K562 (cell line): ENCODE measurements at regions not wholly inside any gene's neighbourhood (a gene's known extent, or its start where the extent isn't known, plus 50 kb on each side); places are given as distances from the start of the nearest gene placed in this dataset.

ENCODE experiments used
- ATAC-seq: fragments of 200-7000 bp; cut with Tn5 transposase; 3 replicates; pipeline ENCODE4 v1.9.1; 2020; ENCODE audit warnings: moderate library complexity
- BruUV-seq: library from RNA; stranded (reverse); fragments of 400-500 nt; replicated peaks from 2 replicates; lab custom pipeline; 2021; lab: Mats Ljungman, UMichigan
- CTCF ChIA-PET: fragments of 300-600 bp; formaldehyde crosslinking; extraction: SDS; loops from one replicate; lab custom pipeline; 2021; ENCODE audit warnings: low intra/inter-chr PET ratio; lab: Yijun Ruan, JAX
- POLR2A ChIA-PET: fragments of 300-600, 350-650 bp; sonication (Branson Sonifier 250); formaldehyde crosslinking; extraction: SDS; loops from one replicate; lab custom pipeline; 2021; ENCODE audit warnings: antibody characterized with exemption, inconsistent platforms; lab: Yijun Ruan, JAX
- DNase-seq, 4 experiments: peaks; one replicate each; pipeline versions ENCODE4 v3.0.0 to v3.0.0-alpha.2; 2011 to 2018; ENCODE audit warnings: low spot score in 3 of 4, mixed read lengths in 3 of 4; ENCODE audit errors: extremely low read depth in 1 of 4
- FAIRE-seq: peaks from 2 replicates; lab custom pipeline; 2011; peaks lifted over from hg19 to GRCh38; lab: Jason Lieb, UNC
- H2AFZ ChIP-seq: 2 replicates; pipeline ENCODE4 v1.6.0; 2011; ENCODE audit warnings: low read depth, low read length, control low read depth, inconsistent platforms
- H3K27ac ChIP-seq: fragments of 200-600 bp; 3 replicates; pipeline ENCODE4 v1.8.0; 2011; ENCODE audit warnings: low read depth, mild to moderate bottlenecking, control low read depth, inconsistent platforms, low read length, moderate library complexity, mixed read lengths; ENCODE audit errors: extremely low read depth
- H3K27me3 ChIP-seq, 2 experiments: fragments of 300-600 bp in 1 of 2; 2 replicates in 1 of 2; 3 replicates in 1 of 2; pipeline versions ENCODE4 v1.6.0 to v1.8.0; 2011; ENCODE audit warnings: inconsistent platforms in 2 of 2, low read length in 2 of 2, mild to moderate bottlenecking in 1 of 2, mixed read lengths in 1 of 2, moderate library complexity in 1 of 2; ENCODE audit not compliant: control insufficient read depth in 2 of 2, insufficient read depth in 2 of 2
- H3K36me3 ChIP-seq: fragments of 300-600 bp; 3 replicates; pipeline ENCODE4 v1.8.0; 2011; ENCODE audit warnings: mild to moderate bottlenecking, low read length, inconsistent platforms; ENCODE audit not compliant: control insufficient read depth, insufficient read depth
- H3K4me1 ChIP-seq, 2 experiments: fragments of 200-600 bp in 1 of 2; replicated peaks in 1 of 2; 2 replicates in 1 of 2; 3 replicates in 1 of 2; pipeline versions ENCODE4 v1.5.1 to v1.8.0; 2011; ENCODE audit warnings: inconsistent platforms in 2 of 2, low read length in 2 of 2, mild to moderate bottlenecking in 1 of 2, mixed read lengths in 1 of 2, moderate library complexity in 1 of 2; ENCODE audit not compliant: control insufficient read depth in 2 of 2, insufficient read depth in 2 of 2
- H3K4me2 ChIP-seq: 2 replicates; pipeline ENCODE4 v1.6.1; 2011; ENCODE audit warnings: low read length, control low read depth, inconsistent platforms, mixed read lengths; ENCODE audit not compliant: insufficient read depth
- H3K4me3 ChIP-seq: fragments of 200-600 bp; sonication (generic), shearing (Covaris generic); 2 replicates; pipeline ENCODE4 v1.5.1; 2016; ENCODE audit warnings: control low read depth, inconsistent platforms
- H3K79me2 ChIP-seq: fragments of 200-600 bp; 3 replicates; pipeline ENCODE4 v1.8.0; 2011; ENCODE audit warnings: low read length, inconsistent platforms; ENCODE audit not compliant: control insufficient read depth, insufficient read depth
- H3K9ac ChIP-seq, 2 experiments: 2 replicates each; pipeline versions ENCODE4 v1.6.0 to v1.6.1; 2011; ENCODE audit warnings: low read depth in 2 of 2, low read length in 2 of 2, control low read depth in 1 of 2, inconsistent platforms in 1 of 2, mild to moderate bottlenecking in 1 of 2, mixed read lengths in 1 of 2; ENCODE audit not compliant: insufficient read depth in 1 of 2
- H3K9me1 ChIP-seq: one replicate; pipeline ENCODE4 v1.6.0; 2011; ENCODE audit warnings: inconsistent platforms, mild to moderate bottlenecking, low read length, moderate library complexity; ENCODE audit not compliant: control insufficient read depth, insufficient read depth
- H3K9me3 ChIP-seq: replicated peaks from 2 replicates; pipeline ENCODE4 v1.5.1; 2011; ENCODE audit warnings: low read depth, low read length, inconsistent platforms; ENCODE audit not compliant: control insufficient read depth, insufficient read depth
- H4K20me1 ChIP-seq: replicated peaks from 2 replicates; pipeline ENCODE4 v1.6.1; 2011; ENCODE audit warnings: low read length, inconsistent platforms, mixed read lengths; ENCODE audit not compliant: control insufficient read depth, insufficient read depth
- CBFA2T2 ChIP-seq: fragments of 450-650 bp; conservative IDR thresholded peaks from 2 replicates; pipeline ENCODE4 v1.6.1; 2017; ENCODE audit warnings: mild to moderate bottlenecking
- CHD2 ChIP-seq: IDR thresholded peaks from 2 replicates; pipeline ENCODE4 v1.6.1; 2011; ENCODE audit warnings: low read depth, low read length
- ELF2 ChIP-seq: fragments of 250-450 bp; sonication (Bioruptor Pico); IDR thresholded peaks from 2 replicates; pipeline ENCODE4 v1.5.0; 2021; ENCODE audit warnings: mild to moderate bottlenecking
- FOXP4 ChIP-seq: sonication (generic); formaldehyde crosslinking; IDR thresholded peaks from 2 replicates; pipeline ENCODE4 v1.8.0; 2022; ENCODE audit warnings: mild to moderate bottlenecking, missing genetic modification reagents, borderline replicate concordance
- IRF2 ChIP-seq: sonication (generic); formaldehyde crosslinking; IDR thresholded peaks from 2 replicates; pipeline ENCODE4 v1.8.1; 2022; ENCODE audit warnings: mild to moderate bottlenecking, missing genetic modification reagents
- PHF8 ChIP-seq: fragments of 200-600 bp; sonication (generic); IDR thresholded peaks from 2 replicates; pipeline ENCODE4 v1.6.1; 2012; ENCODE audit warnings: mixed run types, mild to moderate bottlenecking, inconsistent platforms, low read length, moderate library complexity, borderline replicate concordance
- PTTG1 ChIP-seq: fragments of 450-650 bp; IDR thresholded peaks from 2 replicates; pipeline ENCODE4 v1.6.1; 2016; ENCODE audit warnings: low read depth, mild to moderate bottlenecking, missing genetic modification characterization, missing compliant biosample characterization
- WGBS: fragments of 100-300 bp; shearing (Covaris generic); methylation state at CpG from one replicate; pipeline ENCODE4 v1.1.6; 2016; ENCODE audit warnings: low coverage, mixed read lengths; ENCODE audit not compliant: insufficient coverage; ENCODE audit errors: missing lambda C conversion rate; 5-methylcytosine and 5-hydroxymethylcytosine counted together
- in situ Hi-C: fragments of 300-500 bp; cut with MboI; formaldehyde crosslinking; loops from 4 replicates; pipeline ENCODE4 v1.15.0; 2018; ENCODE audit warnings: inconsistent platforms, mixed read lengths
- intact Hi-C: fragments of 100-400 bp; cut with micrococcal nuclease; formaldehyde crosslinking; loops from 2 replicates; pipeline ENCODE4 v1.14.2; 2022

DNA sequence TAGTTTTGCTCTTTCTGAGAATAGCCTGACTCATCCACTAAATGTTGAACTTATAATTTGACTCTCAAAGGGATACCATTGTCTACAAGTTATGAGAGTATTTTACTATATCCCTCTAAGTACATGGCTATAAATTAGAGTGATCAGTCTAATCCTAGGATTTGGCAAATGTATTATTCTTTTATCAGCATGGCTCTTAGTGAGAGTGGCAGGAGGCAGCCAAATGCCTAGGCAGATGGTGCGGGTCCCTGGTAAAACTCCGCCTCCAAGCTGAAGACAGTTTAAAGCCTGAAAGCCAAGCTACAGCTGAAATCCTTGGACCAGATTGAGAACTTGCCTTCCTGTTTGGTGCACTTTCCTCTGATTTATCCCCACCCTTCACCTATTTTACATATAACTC is 631.8 kb downstream of the SQOR start:
- H3K79me2 ChIP-seq, result no peaks in the 10 kb centered on the region
- 3% methylated on average over 2 of the region's 2 CpGs for WGBS
- no peak overlapping the region for H3K4me3 ChIP-seq
- H2AFZ ChIP-seq, result no peak overlapping the region
- no peak overlapping the region for H3K9ac ChIP-seq
- no peaks in the 10 kb centered on the region for H3K9me1 ChIP-seq
- H3K27ac ChIP-seq, result no peak overlapping the region
- no peak overlapping the region for H3K4me2 ChIP-seq
- DNase-seq (no peak), FAIRE-seq (no peak), ATAC-seq (no peak)
- H4K20me1 ChIP-seq, result no peaks in the 10 kb centered on the region
- H3K4me1 ChIP-seq, result no peaks in the 10 kb centered on the region
- TF ChIP-seq PTTG1 (tag), result no peak
- in situ Hi-C loops (no loop called here), intact Hi-C loops (no loop called here)
- no TSS peak for BruUV-seq
- no peaks in the 10 kb centered on the region for H3K27me3 ChIP-seq
- no peaks in the 10 kb centered on the region for H3K9me3 ChIP-seq
- ChIA-PET CTCF (no interaction called here), POLR2A (no interaction called here)
- no peaks in the 10 kb centered on the region for H3K36me3 ChIP-seq

GRCh38 chr15:46270481-46271147 is 635.8 kb downstream of the SQOR start:
- FAIRE-seq, result no peak
- 9% methylated on average over 5 of the region's 5 CpGs for WGBS
- ChIA-PET CTCF (no interaction called here), POLR2A (no interaction called here)
- no peak for DNase-seq
- no peak overlapping the region for H3K27ac ChIP-seq
- no peaks in the 10 kb centered on the region for H3K9me3 ChIP-seq
- H2AFZ ChIP-seq, result no peak overlapping the region
- H3K4me1 ChIP-seq, result no peaks in the 10 kb centered on the region
- no peaks in the 10 kb centered on the region for H4K20me1 ChIP-seq
- no peaks in the 10 kb centered on the region for H3K36me3 ChIP-seq
- in situ Hi-C loops, result no loop called here
- no peak for ATAC-seq
- no peaks in the 10 kb centered on the region for H3K79me2 ChIP-seq
- no peaks in the 10 kb centered on the region for H3K9me1 ChIP-seq
- BruUV-seq, result no TSS peak
- H3K4me3 ChIP-seq, result no peak overlapping the region
- TF ChIP-seq CHD2 (no peak), PHF8 (no peak), IRF2 (no peak), FOXP4 (no peak), CBFA2T2 (no peak), ELF2 (CRISPR knock-in tag) (no peak)
- TF ChIP-seq, all 486 proteins: peak for 0
- H3K4me2 ChIP-seq, result no peak overlapping the region
- H3K27me3 ChIP-seq, result no peaks in the 10 kb centered on the region
- intact Hi-C loops, result no loop called here
- no peak overlapping the region for H3K9ac ChIP-seq
